GM21367 (cell line): ENCODE measurements at regions not wholly inside any gene's neighbourhood (a gene's known extent, or its start where the extent isn't known, plus 50 kb on each side); places are given as distances from the start of the nearest gene placed in this dataset.
"Not testable (repeated sequence)": the region's sequence is repeated elsewhere in the genome, so short reads cannot be mapped to it uniquely, and the experiment has no call there.

ENCODE experiments used
- ATAC-seq: cut with Tn5 transposase; IDR thresholded peaks from one replicate; pipeline ENCODE4 v1.9.1; 2021; ENCODE audit not compliant: unreplicated experiment

DNA sequence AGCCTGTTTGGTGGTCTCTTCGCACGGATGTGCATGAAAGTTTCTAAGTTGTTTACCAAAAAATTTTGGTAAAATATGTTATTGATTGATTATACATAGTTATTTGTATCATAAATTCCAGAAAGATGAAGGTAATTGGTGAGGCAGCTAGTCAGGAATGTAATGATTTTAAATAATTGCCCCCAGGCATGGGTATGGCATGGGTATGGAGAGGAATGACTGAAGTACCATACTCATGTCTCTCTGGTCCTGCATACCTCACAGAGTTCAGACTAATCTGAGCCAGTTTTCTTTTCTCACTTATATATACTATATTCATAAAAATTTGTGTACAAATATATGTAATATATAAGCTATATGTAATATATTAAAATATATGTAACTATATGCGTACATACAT, 329.0 kb upstream of the TECRL start:
- ATAC-seq = no peak

DNA sequence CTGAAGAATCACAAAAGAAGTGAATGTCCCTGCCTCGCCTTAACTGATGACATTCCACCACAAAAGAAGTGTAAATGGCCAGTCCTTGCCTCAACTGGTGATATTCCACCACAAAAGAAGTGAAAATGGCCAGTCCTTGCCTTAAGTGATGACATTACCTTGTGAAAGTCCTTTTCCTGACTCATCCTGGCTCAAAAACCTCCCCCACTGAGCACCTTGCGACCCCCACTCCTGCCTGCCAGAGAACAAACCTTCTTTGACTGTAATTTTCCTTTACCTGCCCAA, 328.5 kb upstream of the TECRL start:
- ATAC-seq = not testable (repeated sequence)

DNA sequence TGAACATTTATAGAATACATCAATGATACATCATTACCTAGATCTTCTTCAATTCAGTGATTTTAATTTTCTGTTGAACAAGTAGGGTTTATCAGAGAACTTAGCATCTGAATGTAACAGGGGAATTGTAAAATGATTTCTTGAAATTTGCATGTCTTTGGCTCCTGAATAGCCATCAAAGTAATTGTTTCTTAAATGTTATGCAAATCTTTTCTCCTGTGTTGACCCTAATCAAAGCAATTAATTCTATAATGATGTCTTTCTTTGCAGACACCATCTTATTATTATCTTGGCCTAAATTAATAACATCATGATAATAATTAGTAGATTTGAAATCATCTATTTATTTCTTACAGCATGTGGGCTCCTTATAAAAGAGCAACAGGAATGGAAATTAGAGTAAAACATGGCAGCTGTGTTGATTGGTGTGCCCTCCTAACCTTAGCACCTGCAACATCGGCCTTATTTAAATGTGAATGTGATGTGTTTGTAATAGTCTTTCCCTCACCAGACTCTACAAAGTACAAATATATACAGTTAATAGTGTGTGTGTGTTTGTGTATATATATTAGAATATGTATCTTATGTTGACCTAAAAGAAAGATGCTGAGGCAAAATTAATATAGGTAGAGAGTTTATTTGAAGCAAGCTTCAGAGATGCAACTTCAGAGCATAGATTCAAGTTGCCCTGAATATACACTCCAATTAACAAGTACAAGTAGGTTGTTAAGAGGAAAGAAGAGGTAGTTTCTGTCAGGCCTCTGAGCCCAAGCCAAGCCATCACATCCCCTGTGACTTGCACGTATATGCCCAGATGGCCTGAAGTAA, 328.0 kb upstream of the TECRL start:
- no peak for ATAC-seq

DNA sequence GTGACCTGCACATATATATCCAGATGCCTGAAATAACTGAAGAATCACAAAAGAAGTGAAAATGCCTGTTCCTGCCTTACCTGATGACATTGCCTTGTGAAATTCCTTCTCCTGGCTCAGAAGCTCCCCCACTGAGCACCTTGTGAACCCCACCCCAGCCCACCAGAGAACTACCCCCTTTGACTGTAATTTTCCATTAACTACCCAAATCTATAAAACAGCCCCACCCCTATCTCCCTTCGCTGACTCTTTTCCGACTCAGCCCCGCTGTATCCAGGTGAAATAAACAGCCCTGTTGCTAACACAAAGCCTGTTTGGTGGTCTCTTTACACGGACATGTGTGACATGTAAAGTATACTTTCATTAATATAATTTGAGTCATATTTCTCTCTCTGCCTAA, 320.3 kb upstream of the TECRL start:
- ATAC-seq = no peak

DNA sequence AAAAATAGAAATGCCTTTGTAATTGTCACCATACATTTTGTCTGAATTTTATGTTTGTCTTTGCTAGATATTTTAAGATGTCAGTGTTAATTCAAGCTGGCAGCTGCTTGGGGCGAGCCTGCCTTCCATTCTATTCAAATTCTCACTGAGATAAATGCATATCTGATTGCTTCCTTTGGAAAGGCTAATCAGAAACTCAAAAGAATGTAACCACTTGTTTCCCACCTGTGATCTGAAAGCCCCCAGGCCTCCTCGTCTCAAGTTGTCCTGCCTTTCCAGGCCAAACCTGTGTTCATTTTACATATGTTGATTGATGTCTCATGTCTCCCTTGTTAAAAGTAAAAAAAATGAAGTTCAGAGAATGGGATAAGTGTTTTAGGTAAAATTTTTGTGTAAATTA, 318.7 kb upstream of the TECRL start:
- ATAC-seq = no peak

DNA sequence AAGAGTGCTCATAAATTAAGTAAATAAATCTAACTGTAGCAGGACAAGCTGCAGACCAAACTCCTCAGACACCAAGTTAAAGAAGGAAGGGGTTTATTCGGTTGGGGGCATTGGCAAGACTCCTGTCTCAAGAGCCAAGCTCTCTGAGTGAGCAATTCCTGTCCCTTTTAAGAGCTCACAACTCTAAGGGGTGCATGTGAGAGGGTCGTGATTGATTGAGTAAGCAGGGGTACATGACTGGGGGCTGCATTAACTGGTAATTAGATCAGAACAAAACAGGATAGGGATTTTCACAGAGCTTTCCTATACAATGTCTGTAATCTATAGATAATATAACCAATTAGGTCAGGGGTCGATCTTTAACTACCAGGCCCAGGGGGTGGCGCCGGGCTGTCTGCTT, 318.1 kb upstream of the TECRL start:
- not testable (repeated sequence) for ATAC-seq

DNA sequence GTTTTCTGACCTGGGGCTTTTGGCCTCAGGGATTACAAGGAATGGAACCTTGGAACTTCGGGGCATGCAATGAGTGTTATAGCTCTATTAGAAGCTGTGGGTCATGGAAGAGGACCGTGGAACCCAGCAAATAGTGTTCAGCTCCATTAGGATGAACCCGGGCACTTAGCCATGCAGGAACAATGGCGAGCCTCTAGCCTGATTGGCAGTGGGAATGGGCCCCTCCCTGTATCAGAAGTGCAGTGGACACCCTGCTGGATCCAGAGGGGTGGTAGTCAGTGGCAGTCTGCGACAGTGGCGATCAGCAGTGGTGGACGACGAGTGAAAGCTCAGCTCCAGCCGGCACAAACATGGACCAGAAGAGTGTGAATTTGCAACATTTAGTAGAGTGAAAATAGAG, 315.4 kb upstream of the TECRL start:
- ATAC-seq = no peak

DNA sequence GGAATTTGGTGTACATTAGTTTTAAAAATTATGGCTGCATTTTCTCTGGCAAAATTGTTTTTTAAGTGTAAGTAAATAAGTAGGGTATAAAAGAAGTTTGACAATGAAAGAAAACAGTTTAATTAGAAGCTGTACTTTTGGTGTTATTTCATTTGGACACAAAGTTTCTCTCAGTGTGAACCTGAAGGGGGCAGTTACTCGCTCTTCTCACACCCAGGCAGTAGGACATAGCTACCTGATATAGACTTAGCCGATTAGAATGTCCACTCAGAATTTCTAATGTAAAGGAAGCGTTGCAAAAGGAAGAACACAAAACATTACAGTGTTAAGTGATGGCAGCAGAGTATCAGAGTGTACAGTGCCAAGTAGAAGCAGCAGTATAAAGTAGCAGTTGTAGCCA, 311.9 kb upstream of the TECRL start:
- no peak for ATAC-seq

DNA sequence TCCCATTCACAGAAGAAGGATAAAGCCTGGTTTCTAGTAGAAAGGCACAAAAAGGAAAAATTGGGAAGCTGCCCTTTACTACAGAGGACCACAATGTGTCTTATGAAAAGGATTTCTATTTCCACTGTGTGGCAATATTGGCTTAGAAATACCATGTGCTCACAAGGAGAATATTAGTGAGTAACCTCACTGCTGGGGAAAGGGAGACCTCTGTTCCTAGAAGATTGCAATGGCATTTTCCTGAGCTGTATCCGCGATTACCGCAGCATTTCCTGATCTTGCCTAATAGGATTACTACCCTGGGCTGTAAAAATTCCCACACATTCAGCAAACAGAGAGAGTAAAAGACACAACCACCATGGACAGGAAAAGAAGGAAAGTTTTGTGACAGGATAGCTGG, 308.8 kb upstream of the TECRL start:
- no peak for ATAC-seq

DNA sequence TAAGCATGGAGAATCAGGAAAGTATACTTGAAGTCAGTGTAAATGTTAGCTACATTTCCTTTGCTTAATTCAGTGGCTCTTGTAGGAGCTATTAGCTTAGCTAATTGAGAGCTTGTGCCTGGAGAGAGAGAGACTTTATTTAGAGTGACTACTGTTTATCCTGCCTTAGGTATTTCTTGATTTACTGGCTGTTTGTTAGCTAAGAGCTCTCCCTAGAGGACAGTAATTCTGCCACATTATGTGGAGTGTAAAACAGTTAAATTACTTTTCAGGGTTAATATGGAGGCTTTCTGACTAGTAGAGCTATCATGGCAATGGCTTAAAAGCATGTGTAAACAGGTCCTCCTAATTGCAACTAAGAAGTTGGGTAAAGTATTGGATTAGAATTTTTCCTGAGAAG, 306.5 kb upstream of the TECRL start:
- ATAC-seq = no peak

DNA sequence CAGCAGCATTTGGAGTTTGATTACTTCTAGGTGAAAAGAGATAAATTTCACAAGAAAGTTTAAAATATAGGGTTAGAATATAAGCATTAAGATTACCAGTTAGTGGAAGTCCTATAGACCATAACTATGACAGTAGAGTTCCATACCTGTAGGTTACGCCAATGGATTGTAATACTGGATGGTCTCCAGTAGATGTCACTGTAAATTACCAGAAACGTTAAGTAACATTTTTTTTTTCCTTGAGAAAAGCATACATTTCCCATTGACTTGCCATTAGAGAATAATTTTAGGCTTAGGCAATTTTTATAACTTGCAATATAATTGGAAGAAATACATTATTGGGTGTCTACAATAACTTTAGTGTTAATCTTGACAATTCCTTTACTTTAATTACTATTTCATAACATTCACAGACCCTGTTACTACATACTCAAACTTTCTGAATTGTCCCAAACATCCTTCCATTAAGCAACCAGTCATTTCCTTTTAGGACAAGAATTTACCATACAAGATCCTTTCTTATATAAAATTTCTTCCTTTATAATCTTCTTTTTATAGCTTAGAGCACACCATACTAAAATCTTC, 304.1 kb upstream of the TECRL start:
- peak; percentile 62 for ATAC-seq

DNA sequence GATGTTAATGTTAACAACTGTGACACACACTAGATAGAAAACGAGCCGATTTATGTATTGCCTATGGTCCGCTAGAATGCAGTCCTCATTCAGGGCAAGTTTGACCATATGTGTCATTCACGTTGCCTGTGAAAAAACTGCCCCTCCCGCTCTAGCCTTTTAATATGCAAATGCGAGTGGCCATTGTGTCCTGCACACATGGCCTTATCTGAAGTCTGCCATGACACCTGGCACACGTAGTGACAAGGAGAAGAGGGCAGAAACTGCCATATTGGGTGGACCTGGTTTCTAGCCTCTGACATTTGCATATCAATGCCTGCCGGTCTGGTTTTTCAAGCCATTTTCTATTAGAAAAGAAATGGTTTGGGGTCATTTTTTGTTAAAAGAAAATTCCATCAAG, 303.3 kb upstream of the TECRL start:
- ATAC-seq = no peak

DNA sequence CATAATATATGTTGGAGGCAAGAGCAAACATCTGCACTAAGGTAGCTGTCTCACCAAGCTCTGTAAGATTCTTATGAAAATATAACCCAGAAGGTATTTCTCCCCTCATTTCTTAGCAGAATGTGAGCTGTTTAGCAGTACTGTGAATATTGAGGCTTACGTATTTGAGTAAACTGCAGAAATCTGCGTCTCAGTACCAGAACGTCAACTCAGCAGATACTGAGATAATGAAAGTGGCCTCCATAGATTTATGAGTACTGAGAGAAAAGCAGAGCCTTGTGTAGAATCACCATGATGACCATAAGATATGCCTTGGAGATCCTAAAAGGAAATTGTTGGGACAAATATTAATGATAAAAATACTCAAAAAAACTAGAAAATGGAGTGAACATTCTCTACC, 296.7 kb upstream of the TECRL start:
- ATAC-seq = no peak

DNA sequence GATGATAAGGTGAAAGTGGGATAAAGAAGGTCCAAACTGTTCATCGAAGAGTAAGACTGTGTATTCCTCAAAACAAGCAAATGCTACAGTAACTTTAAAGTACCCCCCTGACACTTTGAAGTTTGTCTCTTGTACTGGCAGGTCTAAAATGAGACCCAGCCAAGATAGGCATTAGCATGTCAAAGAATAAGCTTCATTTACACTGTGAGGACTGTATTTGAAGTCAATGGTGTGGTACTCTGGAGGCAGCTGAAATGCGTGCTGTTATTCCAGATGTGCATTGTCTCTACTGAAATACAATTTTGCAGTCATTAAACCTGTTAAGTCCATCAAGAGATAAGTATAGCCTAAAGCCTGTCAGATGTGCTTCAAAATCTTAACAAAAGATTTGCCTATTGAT, 288.9 kb upstream of the TECRL start:
- no peak for ATAC-seq

DNA sequence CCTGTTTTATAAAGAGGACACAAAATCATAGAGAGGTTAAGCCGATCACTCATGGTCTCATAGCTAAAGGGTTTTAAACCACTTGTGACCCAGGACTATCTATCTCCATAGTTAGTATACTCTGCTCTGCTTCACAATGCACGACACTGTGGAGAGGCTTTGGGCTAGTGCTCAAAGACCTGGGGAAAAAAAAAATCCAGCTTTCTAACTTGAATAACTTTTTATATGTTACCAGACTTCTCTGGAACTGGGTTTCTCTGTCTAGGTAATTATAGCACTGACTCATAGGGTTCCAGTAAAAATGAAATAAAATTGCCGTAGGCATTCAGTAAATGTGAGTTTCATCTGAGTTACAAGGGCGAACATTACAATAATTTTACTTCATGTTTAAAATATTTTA, 273.7 kb upstream of the TECRL start:
- ATAC-seq = no peak

DNA sequence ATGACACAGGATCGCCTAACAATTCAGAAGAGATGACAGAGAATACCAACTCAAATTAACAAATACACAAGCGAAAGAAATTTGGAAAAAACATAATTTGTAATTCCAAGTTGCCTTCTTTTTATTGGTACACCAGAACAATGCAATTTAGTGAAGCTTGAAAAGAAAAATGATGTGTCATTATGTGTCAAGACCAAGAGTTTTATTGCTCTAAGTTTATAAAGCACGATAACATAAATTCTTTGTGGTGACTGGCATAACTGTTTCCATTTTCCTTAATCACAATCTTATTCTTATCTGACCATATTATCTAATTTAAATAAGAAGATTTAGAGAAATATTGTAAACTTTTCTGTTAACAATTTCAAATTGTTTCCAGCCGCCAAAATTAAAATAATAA, 273.2 kb upstream of the TECRL start:
- no peak for ATAC-seq

DNA sequence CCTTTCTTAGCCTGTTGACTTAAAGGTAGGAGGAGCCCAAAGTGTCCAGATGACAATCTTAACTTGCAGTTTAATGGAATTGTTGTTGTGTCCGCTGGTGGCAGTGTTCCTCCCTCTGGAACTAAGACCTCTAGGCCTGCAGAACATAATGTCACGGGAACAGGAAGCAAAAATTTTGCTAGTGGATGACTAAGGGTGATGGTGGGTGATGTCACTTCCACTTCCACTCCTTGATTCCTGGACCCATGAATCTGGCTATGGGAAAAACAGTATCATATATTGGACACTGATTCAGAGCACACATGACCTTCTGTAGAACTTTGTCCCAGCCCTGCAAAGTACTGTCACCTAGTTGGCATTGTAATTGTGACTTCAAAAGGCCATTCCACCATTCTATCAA, 263.9 kb upstream of the TECRL start:
- not testable (repeated sequence) for ATAC-seq

DNA sequence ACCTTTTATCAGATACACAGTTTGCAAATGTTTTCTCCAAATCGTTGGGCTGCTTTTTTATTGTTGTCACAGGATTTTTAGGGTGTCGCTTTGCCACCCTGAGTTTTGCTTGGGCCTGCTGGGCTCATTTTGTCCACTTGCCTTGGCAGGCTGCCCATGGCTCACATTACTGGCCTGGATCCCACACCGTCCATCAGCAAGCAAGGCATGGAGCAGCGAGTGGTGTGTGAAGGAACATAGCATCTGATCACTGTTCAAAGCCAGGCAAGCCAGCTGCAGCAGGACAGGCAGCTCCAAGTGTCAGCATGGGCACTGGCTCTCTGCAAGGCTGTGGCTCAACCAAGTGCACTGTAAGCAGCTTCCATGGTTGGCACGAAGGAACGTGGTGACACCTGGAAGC, 261.4 kb upstream of the TECRL start:
- no peak for ATAC-seq

DNA sequence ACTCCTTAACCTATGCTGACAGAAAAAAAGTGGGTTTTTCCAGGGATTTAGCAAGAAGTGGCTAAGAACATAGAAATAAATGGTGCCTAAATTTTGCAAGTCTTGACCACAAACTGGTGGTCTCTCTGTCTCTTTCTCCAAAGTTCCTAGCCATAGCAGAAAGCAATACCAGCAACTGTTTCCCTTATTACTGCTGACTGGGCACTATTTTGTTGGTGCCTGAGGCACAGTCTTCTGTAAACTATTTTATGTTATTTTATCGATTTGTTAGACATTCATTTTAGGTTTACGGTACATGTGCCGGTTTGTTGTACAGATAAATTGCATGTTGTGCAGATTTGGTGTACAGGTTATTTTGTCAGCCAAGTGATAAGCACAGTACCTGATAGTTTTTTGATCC, 234.6 kb upstream of the TECRL start:
- ATAC-seq = no peak

DNA sequence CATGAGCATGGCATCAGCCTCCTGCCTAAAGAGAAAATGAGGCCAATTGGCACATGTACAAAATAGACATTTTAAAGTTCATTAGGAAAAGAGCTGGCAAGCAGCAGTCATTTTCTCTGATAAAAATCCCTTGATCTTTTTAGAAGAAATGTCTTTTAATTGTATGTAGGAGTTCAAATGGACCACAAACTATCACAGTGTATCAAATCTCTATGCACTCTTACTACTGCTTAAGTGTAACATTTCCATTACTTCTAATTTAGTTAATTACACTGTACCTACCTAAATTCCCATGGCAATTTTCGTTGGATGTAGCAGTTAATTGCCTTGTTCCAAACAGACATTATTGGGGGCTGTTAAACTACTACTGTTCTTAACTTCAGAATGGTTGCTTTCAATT, 233.7 kb upstream of the TECRL start:
- no peak for ATAC-seq

DNA sequence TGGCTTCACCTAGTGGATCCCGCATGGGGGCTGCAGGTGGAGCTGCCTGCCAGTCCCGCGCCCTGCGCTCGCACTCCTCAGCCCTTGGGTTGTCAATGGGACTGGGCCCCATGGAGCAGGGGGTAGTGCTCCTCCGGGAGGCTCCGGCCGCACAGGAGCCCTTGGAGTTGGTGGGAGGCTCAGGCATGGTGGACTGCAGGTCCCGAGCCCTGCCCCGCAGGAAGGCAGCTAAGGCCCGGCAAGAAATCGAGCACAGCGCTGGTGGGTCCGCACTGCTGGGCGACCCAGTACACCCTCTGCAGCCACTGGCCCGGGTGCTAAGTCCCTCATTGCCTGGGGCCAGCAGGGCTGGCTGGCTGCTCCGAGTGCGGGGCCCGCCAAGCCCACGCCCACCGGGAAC, 231.2 kb upstream of the TECRL start:
- not testable (repeated sequence) for ATAC-seq

DNA sequence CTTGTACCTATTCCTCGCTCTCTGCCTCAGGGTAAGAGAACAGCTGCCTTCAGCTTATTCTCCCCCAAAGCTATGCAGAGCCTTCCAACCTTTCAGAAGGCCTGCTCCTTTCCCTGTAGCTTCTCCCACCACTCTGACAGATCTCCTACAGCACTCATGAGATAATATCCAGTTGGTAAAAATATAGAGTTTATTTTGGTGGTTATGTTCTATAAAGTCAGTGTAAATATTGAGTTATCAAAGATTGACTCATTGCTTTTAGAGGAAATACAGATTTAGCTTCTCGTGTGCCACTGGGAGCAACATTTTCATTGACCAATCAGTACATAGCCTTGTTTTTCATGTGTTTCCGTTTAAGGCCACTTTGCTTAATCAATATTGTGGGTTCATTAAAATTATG, 216.2 kb upstream of the TECRL start:
- ATAC-seq = no peak

DNA sequence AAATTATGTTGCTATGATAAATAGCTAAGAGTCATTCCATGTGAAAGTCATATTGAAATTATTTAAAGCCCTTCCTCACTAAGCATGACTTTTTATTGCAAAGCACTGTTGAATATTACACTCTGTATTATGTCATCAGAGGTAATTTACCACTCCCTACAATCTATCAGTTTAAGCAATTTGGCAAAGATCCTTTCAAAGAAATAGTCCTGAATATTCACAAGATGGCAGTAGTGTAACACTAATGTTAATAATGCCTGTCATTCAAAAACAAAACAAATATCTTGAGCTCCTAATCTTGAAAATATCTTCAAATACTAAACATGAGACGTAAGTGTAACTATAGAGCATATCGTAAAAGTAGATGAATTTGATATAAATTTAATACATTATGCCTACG, 208.6 kb upstream of the TECRL start:
- no peak for ATAC-seq
